GM12891 (cell line): ENCODE measurements at regions not wholly inside any gene's neighbourhood (a gene's known extent, or its start where the extent isn't known, plus 50 kb on each side); places are given as distances from the start of the nearest gene placed in this dataset.
A peak's percentile ranks its signal among the peaks of the same experiment; 100 is the strongest.
"Not testable (repeated sequence)": the region's sequence is repeated elsewhere in the genome, so short reads cannot be mapped to it uniquely, and the experiment has no call there.

Experiments
- DNase-seq: peaks from one replicate; pipeline ENCODE4 v3.0.0; 2011; ENCODE audit warnings: low spot score; ENCODE audit not compliant: insufficient read length
- FAIRE-seq: peaks from 2 replicates; lab custom pipeline; 2011; peaks lifted over from hg19 to GRCh38; lab: Jason Lieb, UNC

GRCh38 chrX:92430574-92430973, 651.4 kb downstream of the PCDH11X start:
- peak; percentile 52 for FAIRE-seq
- not testable (repeated sequence) for DNase-seq

- not testable (repeated sequence) for DNase-seq, FAIRE-seq
Observed at GRCh38 chrX:92460539-92460938, 681.4 kb downstream of the PCDH11X start.

GRCh38 chrX:92480165-92480564, 701.0 kb downstream of the PCDH11X start:
- FAIRE-seq, result not testable (repeated sequence)

DNA sequence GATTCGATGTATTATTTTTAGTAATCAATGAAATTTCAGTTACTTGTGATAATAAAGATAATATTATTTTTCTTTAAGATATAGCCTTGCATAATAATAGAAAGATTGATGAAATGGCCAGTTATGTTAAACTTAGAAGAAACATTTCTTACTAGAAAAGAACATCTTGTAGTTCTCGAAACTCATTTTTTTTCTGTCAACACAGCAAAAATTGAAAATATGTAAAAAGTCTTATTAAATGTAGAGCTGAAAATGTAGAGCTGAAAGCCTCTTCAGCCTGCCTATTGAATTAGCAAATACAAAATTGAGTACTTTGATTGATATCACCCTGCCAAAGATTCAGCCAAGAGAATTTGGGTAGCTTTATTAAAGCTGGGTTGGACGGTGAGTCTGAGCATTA, 706.3 kb downstream of the PCDH11X start:
- FAIRE-seq, DNase-seq: not testable (repeated sequence)

More at GRCh38 chrX:92480165-92480564, 701.0 kb downstream of the PCDH11X start:
- not testable (repeated sequence) for DNase-seq

- FAIRE-seq, DNase-seq: not testable (repeated sequence)
Observed at GRCh38 chrX:92515270-92515669, 736.1 kb downstream of the PCDH11X start.

DNA sequence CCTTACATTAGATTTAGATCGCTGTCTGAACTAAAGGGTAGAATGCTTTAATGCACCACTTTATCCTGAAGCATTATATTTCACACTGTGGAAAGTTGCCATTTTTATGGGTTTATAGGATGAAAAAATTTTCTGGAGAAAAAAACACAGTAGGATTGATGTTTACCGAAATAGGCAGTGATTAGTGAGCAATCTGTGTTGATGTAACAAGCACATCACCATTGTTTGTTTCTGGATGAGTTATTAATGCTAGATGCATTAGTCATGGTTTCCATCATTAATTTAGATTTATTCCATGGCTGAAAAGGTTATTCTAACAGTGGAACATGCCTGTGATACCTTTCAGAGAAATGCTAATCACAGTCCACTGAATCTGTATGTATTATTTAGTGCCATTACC, 749.8 kb downstream of the PCDH11X start:
- DNase-seq, result not testable (repeated sequence)
- peak; percentile 26 for FAIRE-seq

- FAIRE-seq, DNase-seq: not testable (repeated sequence)
Observed at GRCh38 chrX:92540461-92540860, 761.3 kb downstream of the PCDH11X start.

- FAIRE-seq, DNase-seq: not testable (repeated sequence)
Observed at GRCh38 chrX:92558323-92558722, 779.1 kb downstream of the PCDH11X start.

- not testable (repeated sequence) for FAIRE-seq, DNase-seq
Observed at GRCh38 chrX:92558796-92559195, 779.6 kb downstream of the PCDH11X start.

- not testable (repeated sequence) for DNase-seq, FAIRE-seq
Observed at GRCh38 chrX:92560083-92560482, 780.9 kb downstream of the PCDH11X start.

- not testable (repeated sequence) for DNase-seq
Observed at GRCh38 chrX:92570217-92570616, 791.0 kb downstream of the PCDH11X start.

DNA sequence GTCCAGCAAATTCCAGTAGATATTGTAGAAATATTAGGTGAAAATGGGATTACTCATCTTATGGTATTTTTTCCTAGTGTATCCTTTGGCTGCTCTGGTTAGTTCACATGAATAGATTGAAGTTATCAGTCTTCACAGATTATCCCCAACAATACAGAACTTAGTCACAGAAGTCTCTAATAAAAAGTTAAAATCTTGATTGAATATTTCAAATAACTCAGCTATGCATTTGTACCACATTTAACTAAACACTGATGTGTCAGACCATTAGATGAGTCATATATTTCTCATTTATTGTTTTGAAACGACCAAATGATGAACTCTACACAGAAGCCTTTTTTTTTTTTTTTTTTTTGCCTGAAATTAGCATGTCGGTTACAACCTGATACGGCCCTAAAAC, 807.5 kb downstream of the PCDH11X start:
- not testable (repeated sequence) for DNase-seq, FAIRE-seq

More at GRCh38 chrX:92570217-92570616, 791.0 kb downstream of the PCDH11X start:
- peak; percentile 63 for FAIRE-seq

DNA sequence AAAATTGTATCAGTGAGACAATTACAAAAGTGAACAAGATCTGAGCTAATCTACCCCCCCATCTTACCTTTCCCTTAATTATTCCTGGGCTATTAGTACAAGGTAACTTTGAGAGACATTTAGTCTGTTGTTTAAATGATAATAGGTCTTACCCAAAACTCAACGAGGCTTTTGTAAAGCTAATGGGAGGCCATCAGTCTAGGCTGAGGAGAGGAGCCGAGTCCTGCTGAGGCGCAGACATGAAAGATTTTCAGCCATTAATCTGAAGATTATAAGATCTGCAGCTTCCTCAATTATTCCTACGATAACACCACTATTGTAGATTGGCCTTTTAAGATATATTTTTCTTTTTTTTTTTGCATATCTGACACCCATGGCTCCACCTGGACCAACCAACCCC, 810.5 kb downstream of the PCDH11X start:
- FAIRE-seq, DNase-seq: not testable (repeated sequence)

GRCh38 chrX:92590726-92591298, 811.6 kb downstream of the PCDH11X start:
- DNase-seq, FAIRE-seq: not testable (repeated sequence)

DNA sequence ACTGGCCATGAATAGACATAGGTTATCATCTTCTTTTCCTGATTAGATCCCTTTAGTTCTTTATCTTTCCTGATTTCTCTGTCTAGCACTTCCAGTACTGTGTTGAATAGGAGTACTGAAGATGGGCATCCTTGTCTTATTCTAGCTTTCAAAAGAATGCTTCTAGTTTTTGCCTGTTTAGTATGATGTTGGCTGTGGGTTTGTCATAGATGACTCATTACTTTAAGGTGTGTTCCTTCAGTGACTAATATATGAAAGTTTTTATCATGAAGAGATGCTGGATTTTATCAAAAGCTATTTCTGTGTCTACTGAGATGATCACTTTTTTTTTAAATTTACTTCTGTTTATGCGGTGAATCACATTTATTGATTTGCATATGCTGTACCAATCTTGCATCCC, 832.3 kb downstream of the PCDH11X start:
- not testable (repeated sequence) for FAIRE-seq, DNase-seq

- FAIRE-seq, DNase-seq: not testable (repeated sequence)
Observed at GRCh38 chrX:92626699-92627098, 847.5 kb downstream of the PCDH11X start.

GRCh38 chrX:92657593-92657992, 878.4 kb downstream of the PCDH11X start:
- not testable (repeated sequence) for DNase-seq, FAIRE-seq

- not testable (repeated sequence) for FAIRE-seq
Observed at GRCh38 chrX:92659743-92660142, 880.6 kb downstream of the PCDH11X start.

GRCh38 chrX:92692796-92693195, 913.6 kb downstream of the PCDH11X start:
- not testable (repeated sequence) for DNase-seq, FAIRE-seq

More at GRCh38 chrX:92659743-92660142, 880.6 kb downstream of the PCDH11X start:
- not testable (repeated sequence) for DNase-seq

DNA sequence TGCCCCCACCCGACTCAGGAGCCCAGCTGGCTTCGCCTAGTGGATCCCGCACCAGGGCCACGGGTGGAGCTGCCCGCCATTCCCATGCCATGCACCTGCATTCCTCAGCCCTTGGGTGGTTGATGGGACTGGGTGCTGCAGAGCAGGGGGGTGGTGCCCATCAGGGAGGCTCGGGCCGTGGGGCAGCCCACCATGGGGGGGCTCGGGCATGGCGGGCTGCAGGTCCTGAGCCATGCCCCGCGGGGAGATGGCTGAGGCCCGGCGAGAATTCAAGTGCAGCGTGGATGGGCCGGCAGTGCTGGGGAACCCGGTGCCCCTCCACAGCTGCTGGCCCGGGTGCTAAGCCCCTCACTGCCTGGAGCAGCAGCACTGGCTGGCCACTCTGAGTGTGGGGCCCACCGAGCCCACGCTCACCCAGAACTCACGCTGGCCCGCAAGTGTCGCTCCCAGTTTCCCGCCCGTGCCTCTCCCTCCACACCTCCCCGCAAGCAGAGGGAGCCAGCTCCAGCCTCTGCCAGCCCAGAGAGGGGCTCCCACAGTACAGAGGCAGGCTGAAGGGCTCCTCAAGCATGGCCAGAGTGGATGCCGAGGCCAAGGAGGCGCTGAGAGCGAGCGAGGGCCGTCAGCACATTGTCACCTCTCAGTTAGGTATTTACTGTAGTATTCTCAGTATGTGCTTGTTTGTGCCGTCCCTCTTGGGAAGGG, 920.4 kb downstream of the PCDH11X start:
- FAIRE-seq, result not testable (repeated sequence)

More for the DNA sequence above, 920.4 kb downstream of the PCDH11X start:
- DNase-seq, result not testable (repeated sequence)
